CD4-positive, alpha-beta T cell treated with Interleukin-17A for 4 hours (primary cell): ENCODE measurements at regions not wholly inside any gene's neighbourhood (a gene's known extent, or its start where the extent isn't known, plus 50 kb on each side); places are given as distances from the start of the nearest gene placed in this dataset.

Source experiments
- DNase-seq: peaks from one replicate; pipeline ENCODE4 v3.0.0-alpha.2; 2020; ENCODE audit warnings: mixed read lengths

DNA sequence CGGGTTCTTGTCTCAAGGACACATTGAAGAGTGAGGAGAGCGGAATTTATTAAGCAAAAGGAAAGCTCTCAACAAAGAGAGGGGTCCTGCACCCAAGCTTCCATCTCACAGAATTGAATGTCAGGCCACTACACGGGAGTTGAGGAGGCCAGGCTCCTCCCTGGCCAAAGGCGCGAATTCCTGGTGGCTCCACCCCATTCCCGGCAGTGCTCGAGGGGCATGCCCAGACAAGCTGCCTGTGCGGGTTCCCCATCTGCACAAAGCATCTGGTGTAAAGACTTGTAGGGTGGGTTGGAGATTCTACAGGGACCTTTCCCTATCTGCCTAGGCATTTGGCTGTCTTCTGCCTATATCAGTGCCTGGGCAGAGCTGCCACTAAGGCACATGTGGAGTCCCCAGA is 648.5 kb upstream of the PKN2 start:
- DNase-seq: no peak

GRCh38 chr1:88036345-88037014 is 647.6 kb upstream of the PKN2 start:
- no peak for DNase-seq

- DNase-seq: no peak
These were observed 644.8 kb upstream of the PKN2 start for GRCh38 chr1:88039240-88039639.

DNA sequence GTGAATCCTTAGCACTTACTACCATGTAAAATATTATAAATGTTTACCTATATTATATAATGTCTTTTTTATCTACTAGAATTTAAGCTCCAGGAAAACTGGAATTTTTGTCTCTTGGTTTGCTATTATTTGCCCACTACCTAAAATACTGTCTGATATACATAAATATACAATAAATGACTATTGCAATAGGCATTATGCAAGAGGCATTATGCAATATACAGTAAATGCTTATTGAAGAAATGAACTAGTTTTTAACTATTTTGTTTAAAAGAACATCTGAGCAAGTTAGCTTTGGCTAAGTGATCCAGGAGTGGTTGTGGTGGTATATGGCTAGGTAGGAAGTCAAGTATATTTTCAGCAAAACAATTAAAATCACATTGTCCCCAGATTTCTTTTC is 640.2 kb upstream of the PKN2 start:
- no peak for DNase-seq

DNA sequence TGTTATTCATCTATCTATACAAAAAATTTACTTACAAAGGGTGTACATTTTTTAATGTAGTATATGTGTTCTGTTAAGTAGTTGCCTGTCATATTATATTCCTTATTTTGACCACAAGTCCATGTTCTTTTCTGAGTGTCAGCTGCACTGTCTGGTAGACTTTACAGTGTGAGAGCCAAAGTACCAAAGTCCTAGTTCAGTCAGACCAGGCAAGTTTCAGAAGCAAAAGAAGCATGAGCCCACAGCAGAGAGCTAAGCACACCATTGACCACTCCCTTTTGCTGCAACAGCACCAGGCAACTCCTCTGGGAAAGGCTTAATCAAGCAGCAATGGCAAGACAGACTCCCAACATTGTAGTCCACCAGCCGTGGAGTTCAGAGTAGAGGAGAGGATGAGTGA is 631.9 kb upstream of the PKN2 start:
- no peak for DNase-seq

- no peak for DNase-seq
These were observed 631.0 kb upstream of the PKN2 start for GRCh38 chr1:88053065-88053464.

DNA sequence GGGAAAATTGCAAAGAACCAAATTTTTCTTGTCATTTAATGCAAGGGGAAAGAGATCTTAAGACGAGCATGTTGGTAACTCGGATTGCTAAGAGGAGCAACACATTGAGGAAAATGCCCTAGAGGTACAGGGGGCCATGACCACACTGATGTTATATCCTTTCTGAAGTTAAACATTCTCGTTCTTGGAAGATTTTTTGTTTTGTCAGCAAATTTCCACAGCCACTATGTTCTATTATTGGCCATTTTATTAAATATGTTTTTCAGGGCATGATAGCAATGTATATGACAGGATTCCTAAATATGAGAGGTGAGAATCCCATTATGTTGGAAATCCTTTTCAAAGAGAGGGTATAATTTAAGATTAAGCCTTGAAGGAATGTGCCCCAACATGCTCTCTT is 627.2 kb upstream of the PKN2 start:
- no peak for DNase-seq

DNA sequence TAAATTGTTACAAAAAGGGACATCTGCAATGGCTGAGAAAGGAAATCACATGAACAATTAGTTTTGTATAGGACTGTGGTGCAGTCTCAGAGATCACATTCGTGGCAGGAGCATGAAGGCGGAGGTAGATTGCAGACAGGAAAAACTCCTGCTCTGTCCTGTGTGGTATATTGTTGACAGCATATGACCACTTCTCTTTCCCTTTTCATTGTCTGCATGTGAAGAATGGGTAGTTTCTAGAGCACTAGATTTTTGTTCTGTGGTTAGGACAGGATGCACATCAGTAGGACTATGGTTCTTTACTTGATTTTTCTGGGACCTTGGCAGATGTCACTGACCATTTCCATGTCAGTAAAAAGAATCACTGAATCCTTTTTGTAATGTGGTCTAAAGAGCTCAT is 625.9 kb upstream of the PKN2 start:
- no peak for DNase-seq

DNA sequence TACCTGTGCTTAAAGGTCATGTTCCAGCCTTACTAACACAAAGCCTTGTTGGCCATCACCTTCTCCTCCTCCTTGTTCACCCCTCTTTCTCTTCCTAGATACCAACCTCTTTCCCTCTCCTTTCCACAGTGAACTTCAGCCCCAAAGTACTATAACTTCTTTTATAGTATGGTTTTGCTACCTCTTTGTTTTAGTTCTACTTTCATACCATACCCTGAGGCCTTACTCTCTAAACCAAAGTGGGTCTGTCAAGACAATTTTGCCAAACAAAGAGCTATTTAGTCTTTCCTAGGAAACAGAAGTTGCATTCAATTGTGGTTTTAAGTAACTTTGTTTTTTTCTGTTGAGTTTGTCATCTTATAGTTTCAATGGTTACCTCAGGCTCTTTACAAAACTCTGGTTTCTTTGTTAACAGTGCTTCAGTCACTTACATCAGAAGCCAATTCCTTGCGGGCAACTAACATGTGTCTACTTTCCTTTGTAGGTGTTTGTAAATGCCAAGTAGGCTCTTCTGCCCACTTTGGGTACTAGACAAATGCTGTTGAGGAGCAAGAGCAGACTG is 623.9 kb upstream of the PKN2 start:
- no peak for DNase-seq

DNA sequence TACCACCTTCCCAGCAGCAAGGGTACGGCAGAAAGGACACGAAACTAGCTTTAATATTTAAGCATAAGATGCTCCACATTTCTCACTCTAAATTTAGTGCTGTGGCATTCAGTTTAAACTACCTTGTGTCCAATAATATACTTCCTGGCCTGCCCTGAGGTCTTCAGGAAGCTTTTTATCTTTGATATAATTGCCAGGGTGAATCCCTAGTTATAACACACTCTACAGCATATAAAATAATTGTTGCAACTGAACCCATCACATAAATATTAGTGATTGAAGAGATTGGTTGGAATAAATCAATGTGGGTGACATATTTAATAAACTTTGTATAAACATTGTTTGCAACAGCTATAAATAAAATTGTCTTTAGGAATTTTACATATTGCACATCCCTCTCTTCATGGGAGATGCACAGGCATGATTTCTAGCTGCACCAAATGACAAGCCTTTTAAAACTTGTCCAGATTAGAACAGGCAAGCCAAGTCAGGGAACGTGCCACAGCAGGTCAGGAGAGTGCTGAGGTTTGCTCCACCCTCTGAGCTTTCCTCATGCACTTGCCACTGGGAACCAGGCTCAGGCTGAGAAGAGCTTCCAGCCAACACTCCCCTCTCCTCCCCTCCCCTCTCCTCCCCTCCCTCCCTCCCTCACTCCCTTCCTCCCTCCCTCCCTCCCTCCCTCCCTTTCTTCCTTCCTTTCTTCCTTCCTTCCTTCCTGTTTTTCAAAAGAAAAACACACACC is 623.2 kb upstream of the PKN2 start:
- DNase-seq: no peak

- DNase-seq: no peak
These were observed 622.4 kb upstream of the PKN2 start for GRCh38 chr1:88061492-88062177.

DNA sequence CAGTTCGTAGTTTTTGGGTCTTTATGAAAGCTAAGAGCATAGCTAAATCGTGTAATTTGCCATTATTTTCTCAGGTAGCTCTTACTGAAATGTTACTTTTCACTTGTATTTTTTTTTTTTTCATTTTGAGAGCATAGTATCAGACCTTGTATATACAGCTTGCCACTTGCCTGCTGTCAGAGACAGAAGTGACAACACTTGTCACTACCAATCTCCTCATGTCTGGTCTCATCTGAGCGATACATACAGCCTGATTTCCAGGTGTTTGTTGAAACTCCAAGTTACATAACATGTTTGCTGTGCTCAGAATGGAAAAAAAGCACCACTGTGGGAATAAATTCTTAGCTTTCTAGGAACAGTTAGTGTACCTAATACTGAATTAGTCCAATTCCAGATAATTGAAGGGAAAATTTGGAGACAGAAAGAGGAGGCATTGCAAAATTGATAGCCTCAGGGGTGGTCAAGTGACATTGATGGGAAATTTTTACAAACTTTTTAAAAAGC is 621.4 kb upstream of the PKN2 start:
- no peak for DNase-seq

GRCh38 chr1:88063605-88064004 is 620.5 kb upstream of the PKN2 start:
- no peak for DNase-seq

GRCh38 chr1:88068407-88068960 is 615.6 kb upstream of the PKN2 start:
- DNase-seq: no peak

DNA sequence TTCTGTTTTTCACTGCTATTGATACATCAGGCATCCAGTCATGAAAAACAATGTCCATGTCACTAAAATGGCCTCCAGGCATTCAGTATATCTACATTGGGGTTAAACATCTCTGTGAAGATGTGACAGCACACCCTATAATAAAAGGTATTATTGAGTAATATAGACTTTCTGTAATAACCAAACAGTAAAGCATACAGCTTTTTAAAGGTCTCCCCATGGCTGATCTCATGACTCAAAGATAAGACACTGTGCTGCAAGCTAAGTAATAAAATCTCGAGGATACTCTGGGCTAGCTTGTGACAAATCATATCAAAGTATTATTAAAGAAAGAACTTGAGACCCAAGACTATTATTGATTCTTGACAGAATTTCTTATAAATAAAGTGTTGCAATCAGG is 613.1 kb upstream of the PKN2 start:
- DNase-seq: no peak

GRCh38 chr1:88074661-88075060 is 609.4 kb upstream of the PKN2 start:
- DNase-seq: no peak

GRCh38 chr1:88075813-88076212 is 608.3 kb upstream of the PKN2 start:
- no peak for DNase-seq

DNA sequence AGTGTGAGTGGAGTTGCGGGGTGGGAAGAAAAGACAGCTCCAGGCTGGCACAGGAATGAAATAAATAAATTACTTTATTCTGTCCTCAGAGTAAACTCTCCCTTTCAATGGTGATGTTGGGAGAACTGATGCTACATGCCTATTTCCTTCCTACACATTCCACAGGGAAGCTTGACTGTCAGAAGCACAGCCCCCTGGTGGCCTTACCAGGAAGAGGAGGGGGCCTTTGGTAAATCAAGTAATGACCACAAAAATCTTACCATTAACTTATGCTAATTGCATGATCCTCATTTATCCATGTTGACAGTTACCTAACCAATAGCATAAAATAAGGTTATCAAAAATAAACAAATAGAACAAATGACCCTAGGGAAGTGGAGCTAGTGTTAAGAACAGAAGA is 605.0 kb upstream of the PKN2 start:
- no peak for DNase-seq

DNA sequence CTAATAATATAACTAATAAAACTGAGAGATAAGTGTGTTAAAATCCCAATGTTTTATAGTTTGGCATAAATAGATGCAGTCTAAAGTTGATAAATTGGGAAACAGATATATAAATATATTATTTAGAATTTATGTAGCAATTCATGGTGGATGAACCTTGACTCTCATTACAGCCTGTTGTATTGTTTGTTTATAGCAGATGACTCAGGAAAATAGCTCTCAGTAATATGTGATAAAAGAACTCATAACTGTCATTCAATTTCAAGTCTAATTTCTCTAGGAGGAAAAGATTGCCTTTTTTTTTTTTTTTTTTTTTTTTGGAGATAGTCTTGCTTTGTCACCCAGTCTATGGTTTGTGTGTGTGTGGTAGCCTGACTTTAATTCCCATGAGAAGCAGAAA is 603.2 kb upstream of the PKN2 start:
- no peak for DNase-seq

- no peak for DNase-seq
These were observed 595.6 kb upstream of the PKN2 start for GRCh38 chr1:88088481-88088880.

- no peak for DNase-seq
These were observed 594.1 kb upstream of the PKN2 start for GRCh38 chr1:88089961-88090360.

DNA sequence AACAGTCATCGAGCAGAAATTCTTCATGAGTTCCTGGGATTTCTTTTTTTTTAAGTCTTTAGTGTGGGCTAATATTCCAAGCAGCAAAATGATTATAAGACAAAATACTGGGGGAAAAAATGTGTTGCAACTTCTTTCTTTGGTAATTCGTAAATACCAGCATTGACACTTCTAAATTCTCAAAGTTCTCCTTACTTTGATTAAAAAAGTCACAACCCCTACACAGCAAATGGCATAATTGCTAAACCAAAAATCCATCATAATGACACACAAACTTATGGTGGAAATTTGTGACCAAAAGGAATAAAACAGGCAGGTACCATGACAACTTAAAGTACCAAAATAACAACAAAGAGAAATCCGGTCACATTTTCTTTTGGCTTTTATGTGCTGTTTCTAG is 585.2 kb upstream of the PKN2 start:
- no peak for DNase-seq

DNA sequence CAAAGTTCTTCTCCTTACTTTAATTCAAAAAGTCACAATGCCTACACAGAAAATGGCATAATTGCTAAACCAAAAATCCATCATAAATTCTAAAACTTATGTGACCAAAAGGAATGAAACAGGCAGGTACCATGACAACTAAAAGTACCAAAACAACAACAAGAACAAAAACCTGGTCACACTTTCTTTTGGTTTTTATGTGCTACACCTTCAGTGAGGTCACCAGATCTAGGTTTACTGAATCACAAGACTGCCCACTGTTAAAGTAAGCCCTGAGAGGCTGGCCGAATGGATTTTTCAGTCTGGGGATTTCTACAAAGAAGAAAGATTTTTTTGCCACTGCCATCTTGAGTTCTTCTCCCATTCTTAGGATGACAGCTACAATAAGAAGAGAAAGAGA is 583.0 kb upstream of the PKN2 start:
- no peak for DNase-seq
